Activated CD8-positive, alpha-beta T cell treated with anti-CD3 and anti-CD28 coated beads for 36 hours (primary cell): ENCODE measurements at regions not wholly inside any gene's neighbourhood (a gene's known extent, or its start where the extent isn't known, plus 50 kb on each side); places are given as distances from the start of the nearest gene placed in this dataset.

Experiments
- ATAC-seq: fragments of 200-7000 bp; cut with Tn5 transposase; one replicate; pipeline ENCODE4 v1.10.0; 2021; ENCODE audit warnings: mild to moderate bottlenecking, moderate library complexity
- CTCF ChIA-PET: fragments of 350-600 bp; sonication (Branson Sonifier 250); formaldehyde crosslinking; loops from one replicate; lab custom pipeline; 2021; ENCODE audit warnings: antibody characterized with exemption; lab: Charles Lee
- POLR2A ChIA-PET: fragments of 350-600 bp; sonication (Branson Sonifier 250); formaldehyde crosslinking; loops from one replicate; lab custom pipeline; 2021; ENCODE audit warnings: antibody characterized with exemption; lab: Charles Lee
- DNase-seq: peaks from one replicate; pipeline ENCODE4 v3.0.0-alpha.2; 2020
- H3K27ac Mint-ChIP-seq: one replicate; pipeline ENCODE4 v1.8.0; 2021; ENCODE audit warnings: mild to moderate bottlenecking, mixed read lengths
- H3K27me3 Mint-ChIP-seq: one replicate; pipeline ENCODE4 v1.8.0; 2021; ENCODE audit warnings: mixed read lengths
- H3K36me3 Mint-ChIP-seq: one replicate; pipeline ENCODE4 v1.8.0; 2021; ENCODE audit warnings: low read depth, mixed read lengths
- H3K4me1 Mint-ChIP-seq: one replicate; pipeline ENCODE4 v1.8.0; 2021; ENCODE audit warnings: low read depth, mixed read lengths
- H3K4me3 Mint-ChIP-seq: one replicate; pipeline ENCODE4 v1.8.0; 2021; ENCODE audit warnings: mild to moderate bottlenecking, moderate library complexity, mixed read lengths
- H3K9me3 Mint-ChIP-seq: one replicate; pipeline ENCODE4 v1.8.0; 2021; ENCODE audit warnings: mixed read lengths
- intact Hi-C: fragments of 100-400 bp; cut with micrococcal nuclease; formaldehyde crosslinking; loops from one replicate; pipeline ENCODE4 v1.10.0; 2022
- TF ChIP-seq, protein P1 (sequence below): fragments of 200-600 bp; IDR thresholded peaks from one replicate; pipeline ENCODE4 v1.8.0; 2022; ENCODE audit warnings: antibody characterized with exemption, mild to moderate bottlenecking

- Mint-ChIP-seq H3K9me3 (no peaks in the 10 kb centered on the region), H3K4me3 (no peak overlapping the region), H3K27me3 (peaks cover 7% of the 10 kb centered on the region), H3K36me3 (no peaks in the 10 kb centered on the region), H3K4me1 (no peaks in the 10 kb centered on the region), H3K27ac (no peak overlapping the region)
- intact Hi-C loops = no loop called here
- TF ChIP-seq, protein P1, sequence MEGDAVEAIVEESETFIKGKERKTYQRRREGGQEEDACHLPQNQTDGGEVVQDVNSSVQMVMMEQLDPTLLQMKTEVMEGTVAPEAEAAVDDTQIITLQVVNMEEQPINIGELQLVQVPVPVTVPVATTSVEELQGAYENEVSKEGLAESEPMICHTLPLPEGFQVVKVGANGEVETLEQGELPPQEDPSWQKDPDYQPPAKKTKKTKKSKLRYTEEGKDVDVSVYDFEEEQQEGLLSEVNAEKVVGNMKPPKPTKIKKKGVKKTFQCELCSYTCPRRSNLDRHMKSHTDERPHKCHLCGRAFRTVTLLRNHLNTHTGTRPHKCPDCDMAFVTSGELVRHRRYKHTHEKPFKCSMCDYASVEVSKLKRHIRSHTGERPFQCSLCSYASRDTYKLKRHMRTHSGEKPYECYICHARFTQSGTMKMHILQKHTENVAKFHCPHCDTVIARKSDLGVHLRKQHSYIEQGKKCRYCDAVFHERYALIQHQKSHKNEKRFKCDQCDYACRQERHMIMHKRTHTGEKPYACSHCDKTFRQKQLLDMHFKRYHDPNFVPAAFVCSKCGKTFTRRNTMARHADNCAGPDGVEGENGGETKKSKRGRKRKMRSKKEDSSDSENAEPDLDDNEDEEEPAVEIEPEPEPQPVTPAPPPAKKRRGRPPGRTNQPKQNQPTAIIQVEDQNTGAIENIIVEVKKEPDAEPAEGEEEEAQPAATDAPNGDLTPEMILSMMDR = no peak
- ChIA-PET CTCF (interaction anchor here (2.2 kb wide), 1 partner anchor 33 kb away, joined by 4 read pairs; no protein-coding TSS in a partner anchor), POLR2A (no interaction called here)
- ATAC-seq (no peak), DNase-seq (no peak)
Observed at GRCh38 chr4:147129687-147130086, 184.0 kb upstream of the TTC29 start.

- no peak for DNase-seq
- ChIA-PET CTCF (no interaction called here), POLR2A (no interaction called here)
- H3K27ac Mint-ChIP-seq = no peak overlapping the region
- peaks cover 9% of the 10 kb centered on the region for H3K27me3 Mint-ChIP-seq
- intact Hi-C loops = no loop called here
- no peaks in the 10 kb centered on the region for H3K4me1 Mint-ChIP-seq
- TF ChIP-seq, protein P1 = no peak
- ATAC-seq = no peak
- H3K9me3 Mint-ChIP-seq = no peaks in the 10 kb centered on the region
- H3K36me3 Mint-ChIP-seq = no peaks in the 10 kb centered on the region
- H3K4me3 Mint-ChIP-seq = no peak overlapping the region
Observed at GRCh38 chr4:147134536-147135210, 189.0 kb upstream of the TTC29 start.

- DNase-seq = no peak
- no peaks in the 10 kb centered on the region for H3K4me1 Mint-ChIP-seq
- H3K4me3 Mint-ChIP-seq = no peak overlapping the region
- intact Hi-C loops = no loop called here
- peaks cover 9% of the 10 kb centered on the region for H3K27me3 Mint-ChIP-seq
- TF ChIP-seq, protein P1 = no peak
- H3K27ac Mint-ChIP-seq = no peak overlapping the region
- no peaks in the 10 kb centered on the region for H3K36me3 Mint-ChIP-seq
- ChIA-PET CTCF (no interaction called here), POLR2A (no interaction called here)
- no peaks in the 10 kb centered on the region for H3K9me3 Mint-ChIP-seq
- no peak for ATAC-seq
Observed at GRCh38 chr4:147136310-147136709, 190.6 kb upstream of the TTC29 start.

DNA sequence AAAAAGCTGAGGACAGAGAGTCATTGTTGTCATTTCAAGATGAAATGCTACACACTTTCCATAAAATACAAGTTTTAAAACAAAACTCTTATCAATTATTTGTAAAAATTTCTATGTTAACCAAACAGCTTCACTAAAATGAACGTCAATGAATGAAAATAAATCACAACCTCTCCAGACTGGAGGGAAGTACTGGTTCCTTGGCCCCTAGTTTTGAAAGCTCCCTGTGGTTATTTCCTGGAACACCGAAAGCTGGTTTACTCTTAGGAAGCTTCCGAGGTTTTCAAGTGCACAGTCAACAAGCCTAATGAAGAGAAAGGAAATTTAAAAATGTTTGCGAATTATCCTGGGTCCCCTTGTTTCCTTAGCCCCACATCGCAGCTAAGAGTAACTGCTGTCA lies 191.1 kb upstream of the TTC29 start:
- no peaks in the 10 kb centered on the region for H3K9me3 Mint-ChIP-seq
- CTCF ChIA-PET = no interaction called here
- no peaks in the 10 kb centered on the region for H3K36me3 Mint-ChIP-seq
- peaks cover 9% of the 10 kb centered on the region for H3K27me3 Mint-ChIP-seq
- H3K4me1 Mint-ChIP-seq = no peaks in the 10 kb centered on the region
- intact Hi-C loops = no loop called here
- no peak for DNase-seq
- H3K27ac Mint-ChIP-seq = no peak overlapping the region
- no peak for ATAC-seq
- TF ChIP-seq, protein P1 = no peak
- POLR2A ChIA-PET = no interaction called here
- no peak overlapping the region for H3K4me3 Mint-ChIP-seq

DNA sequence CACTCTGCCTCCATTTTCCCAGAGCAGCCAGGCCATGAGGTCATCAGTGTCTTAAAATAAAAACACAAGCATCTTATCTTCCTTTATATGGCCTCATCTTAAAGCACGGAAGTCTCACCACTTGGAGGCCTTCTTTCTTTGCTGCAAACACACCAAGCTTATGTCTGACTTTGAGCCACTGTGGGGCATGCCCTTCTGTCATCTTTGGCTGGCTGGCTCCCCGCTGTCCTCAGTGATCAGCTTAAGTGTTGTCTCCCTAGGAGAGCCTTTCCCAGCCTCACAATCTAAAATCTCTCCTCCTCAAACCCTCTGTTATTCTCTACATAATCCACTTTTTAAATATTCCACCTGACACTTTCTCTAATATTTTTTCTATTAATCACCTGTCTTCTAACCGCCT lies 191.6 kb upstream of the TTC29 start:
- no peaks in the 10 kb centered on the region for H3K9me3 Mint-ChIP-seq
- ChIA-PET POLR2A (no interaction called here), CTCF (no interaction called here)
- no peak overlapping the region for H3K4me3 Mint-ChIP-seq
- DNase-seq = no peak
- H3K27ac Mint-ChIP-seq = no peak overlapping the region
- TF ChIP-seq, protein P1 = no peak
- no peak for ATAC-seq
- H3K27me3 Mint-ChIP-seq = peaks cover 9% of the 10 kb centered on the region
- intact Hi-C loops = no loop called here
- no peaks in the 10 kb centered on the region for H3K36me3 Mint-ChIP-seq
- H3K4me1 Mint-ChIP-seq = no peaks in the 10 kb centered on the region
